H1 (cell line): ENCODE measurements at regions not wholly inside any gene's neighbourhood (a gene's known extent, or its start where the extent isn't known, plus 50 kb on each side); places are given as distances from the start of the nearest gene placed in this dataset.
A peak's percentile ranks its signal among the peaks of the same experiment; 100 is the strongest.

Experiments
- CTCF ChIA-PET: fragments of 300-600 bp; sonication (Branson Sonifier 250); formaldehyde crosslinking; loops from one replicate; lab custom pipeline; 2021; ENCODE audit not compliant: partially characterized antibody; lab: Charles Lee
- POLR2A ChIA-PET: fragments of 300-600 bp; sonication (Branson Sonifier 250); formaldehyde crosslinking; loops from one replicate; lab custom pipeline; 2021; ENCODE audit warnings: inconsistent platforms; ENCODE audit not compliant: partially characterized antibody; lab: Charles Lee
- DNase-seq, 2 experiments: peaks; one replicate each; pipeline versions ENCODE4 v3.0.0 to v3.0.0-alpha.2; 2010 to 2022; ENCODE audit warnings: low spot score in 2 of 2, low read depth in 1 of 2, mixed read lengths in 1 of 2
- FAIRE-seq: peaks from 2 replicates; lab custom pipeline; 2011; peaks lifted over from hg19 to GRCh38; lab: Jason Lieb, UNC
- H2AFZ ChIP-seq: 2 replicates; pipeline ENCODE4 v1.8.1; 2012; ENCODE audit warnings: low read length, inconsistent platforms
- H2AK5ac ChIP-seq: 2 replicates; pipeline ENCODE4 v1.6.1; 2013; ENCODE audit warnings: low read depth, low read length
- H2BK120ac ChIP-seq: replicated peaks from 2 replicates; pipeline ENCODE3; 2013; ENCODE audit warnings: low read depth, low read length, inconsistent platforms
- H2BK12ac ChIP-seq: 2 replicates; pipeline ENCODE4 v1.6.1; 2013; ENCODE audit warnings: low read depth, low read length
- H2BK15ac ChIP-seq: 2 replicates; pipeline ENCODE4 v1.6.1; 2013; ENCODE audit warnings: low read length
- H2BK20ac ChIP-seq: 2 replicates; pipeline ENCODE4 v1.6.1; 2013; ENCODE audit warnings: low read length
- H2BK5ac ChIP-seq: 2 replicates; pipeline ENCODE4 v1.6.1; 2013; ENCODE audit warnings: low read depth, low read length
- H3K14ac ChIP-seq: 2 replicates; pipeline ENCODE4 v1.6.1; 2013; ENCODE audit warnings: inconsistent platforms; ENCODE audit not compliant: insufficient read length
- H3K18ac ChIP-seq: 2 replicates; pipeline ENCODE4 v1.6.1; 2013; ENCODE audit warnings: low read length; ENCODE audit errors: extremely low read depth
- H3K23ac ChIP-seq: 2 replicates; pipeline ENCODE4 v1.6.1; 2013; ENCODE audit warnings: inconsistent platforms; ENCODE audit not compliant: insufficient read length
- H3K23me2 ChIP-seq: 2 replicates; pipeline ENCODE4 v1.6.1; 2013; ENCODE audit warnings: low read depth, low read length
- H3K27ac ChIP-seq: 2 replicates; pipeline ENCODE4 v1.6.1; 2011; ENCODE audit warnings: low read depth, low read length, inconsistent platforms
- H3K27me3 ChIP-seq, 4 experiments: replicated peaks in 1 of 4; 1 replicate in 1 of 4; 2 replicates in 3 of 4; pipeline versions ENCODE4 v1.6.1 to v1.8.1; 2011 to 2013; ENCODE audit warnings: low read length in 3 of 4, mild to moderate bottlenecking in 3 of 4, inconsistent platforms in 2 of 4, mixed read lengths in 2 of 4, moderate library complexity in 1 of 4; ENCODE audit not compliant: control insufficient read depth in 3 of 4, insufficient read depth in 3 of 4; ENCODE audit errors: extremely low read depth in 1 of 4
- H3K36me3 ChIP-seq, 4 experiments: 2 replicates each; pipeline versions ENCODE4 v1.6.1 to v1.8.1; 2011 to 2013; ENCODE audit warnings: mild to moderate bottlenecking in 4 of 4, low read length in 3 of 4, moderate library complexity in 2 of 4, control low read depth in 1 of 4, inconsistent platforms in 1 of 4; ENCODE audit not compliant: insufficient read depth in 4 of 4, control insufficient read depth in 2 of 4
- H3K4ac ChIP-seq: replicated peaks from 2 replicates; pipeline ENCODE3; 2013; ENCODE audit warnings: low read length, low read depth, mixed read lengths, inconsistent platforms; ENCODE audit not compliant: insufficient read length
- H3K4me1 ChIP-seq, 4 experiments: replicated peaks in 1 of 4; 1 replicate in 1 of 4; 2 replicates in 3 of 4; pipeline versions ENCODE4 v1.6.1 to v1.8.1; 2011 to 2013; ENCODE audit warnings: low read length in 3 of 4, inconsistent platforms in 2 of 4, mixed read lengths in 1 of 4; ENCODE audit not compliant: insufficient read depth in 4 of 4, control insufficient read depth in 3 of 4
- H3K4me2 ChIP-seq, 2 experiments: 2 replicates each; pipeline versions ENCODE4 v1.6.1 to v1.8.1; 2011 to 2013; ENCODE audit warnings: low read depth in 2 of 2, low read length in 2 of 2, control low read depth in 1 of 2, inconsistent platforms in 1 of 2, mild to moderate bottlenecking in 1 of 2; ENCODE audit not compliant: insufficient read depth in 1 of 2
- H3K4me3 ChIP-seq, 4 experiments: fragments of 200-600, 300-600 bp in 1 of 4; sonication (generic), shearing (Covaris generic), sonication (Bioruptor Twin) in 1 of 4; 2 replicates each; pipeline versions ENCODE4 v1.5.1 to v1.8.1; 2011 to 2016; ENCODE audit warnings: low read length in 4 of 4, low read depth in 3 of 4, control low read depth in 2 of 4, inconsistent platforms in 2 of 4, mild to moderate bottlenecking in 2 of 4, mixed read lengths in 1 of 4, moderate library complexity in 1 of 4; ENCODE audit not compliant: insufficient read depth in 2 of 4; ENCODE audit errors: extremely low read depth in 1 of 4
- H3K56ac ChIP-seq: replicated peaks from 2 replicates; pipeline ENCODE3; 2013; ENCODE audit warnings: low read depth, mild to moderate bottlenecking, mixed read lengths, low read length, inconsistent platforms; ENCODE audit not compliant: insufficient read length
- H3K79me1 ChIP-seq: 2 replicates; pipeline ENCODE4 v1.6.1; 2013; ENCODE audit warnings: low read depth, low read length, control low read depth
- H3K79me2 ChIP-seq, 2 experiments: 2 replicates each; pipeline versions ENCODE4 v1.6.1 to v1.8.1; 2012 to 2013; ENCODE audit warnings: low read length in 2 of 2, mild to moderate bottlenecking in 2 of 2, inconsistent platforms in 1 of 2; ENCODE audit not compliant: insufficient read depth in 2 of 2, control insufficient read depth in 1 of 2
- H3K9ac ChIP-seq, 4 experiments: replicated peaks in 1 of 4; 1 replicate in 1 of 4; 2 replicates in 3 of 4; pipeline versions ENCODE4 v1.6.1 to v1.8.1; 2011 to 2013; ENCODE audit warnings: low read depth in 3 of 4, low read length in 3 of 4, control low read depth in 2 of 4, mild to moderate bottlenecking in 2 of 4, moderate library complexity in 2 of 4, inconsistent platforms in 1 of 4; ENCODE audit errors: extremely low read depth in 1 of 4
- H3K9me3 ChIP-seq, 2 experiments: 2 replicates each; pipeline versions ENCODE4 v1.6.1 to v1.8.1; 2012 to 2013; ENCODE audit warnings: mild to moderate bottlenecking in 2 of 2, moderate library complexity in 2 of 2, control low read depth in 1 of 2, inconsistent platforms in 1 of 2, low read depth in 1 of 2, low read length in 1 of 2, mixed read lengths in 1 of 2; ENCODE audit not compliant: insufficient read depth in 2 of 2
- H4K20me1 ChIP-seq, 2 experiments: replicated peaks in 1 of 2; 2 replicates each; pipeline versions ENCODE3 to v1.8.1; 2011 to 2013; ENCODE audit warnings: inconsistent platforms in 2 of 2, low read length in 2 of 2, mild to moderate bottlenecking in 1 of 2; ENCODE audit not compliant: insufficient read depth in 2 of 2, control insufficient read depth in 1 of 2
- H4K5ac ChIP-seq: 2 replicates; pipeline ENCODE4 v1.6.1; 2013; ENCODE audit warnings: low read length, low read depth, mixed read lengths, inconsistent platforms; ENCODE audit not compliant: insufficient read length
- H4K8ac ChIP-seq: 2 replicates; pipeline ENCODE4 v1.8.0; 2013; ENCODE audit warnings: mild to moderate bottlenecking, moderate library complexity, low read length, inconsistent platforms; ENCODE audit not compliant: insufficient read depth; ENCODE audit errors: extremely low read depth
- H4K91ac ChIP-seq: replicated peaks from 2 replicates; pipeline ENCODE3; 2013; ENCODE audit warnings: low read length, mixed read lengths, inconsistent platforms; ENCODE audit not compliant: insufficient read length
- POLR2AphosphoS5 ChIP-seq: IDR thresholded peaks from 2 replicates; pipeline ENCODE4 v1.6.1; 2011; ENCODE audit warnings: low read depth, low read length
- SAP30 ChIP-seq: fragments of 300-600 bp; sonication (generic); IDR thresholded peaks from 2 replicates; pipeline ENCODE4 v1.7.1; 2012; ENCODE audit warnings: low read length, moderate library complexity, mild to moderate bottlenecking, inconsistent platforms; ENCODE audit not compliant: insufficient read depth, insufficient replicate concordance
- WGBS, 2 experiments: shearing (Covaris generic) in 1 of 2; methylation state at CpG; one replicate each; pipeline versions ENCODE4 v1.1.6 to v1.1.7; 2013 to 2015; ENCODE audit warnings: low lambda C conversion rate in 2 of 2, mixed read lengths in 2 of 2, inconsistent platforms in 1 of 2, low coverage in 1 of 2, missing lambda C conversion rate in 1 of 2; ENCODE audit not compliant: insufficient replicate concordance in 2 of 2, insufficient coverage in 1 of 2, insufficient read length in 1 of 2; ENCODE audit errors: extremely low coverage in 1 of 2, missing lambda C conversion rate in 1 of 2; 5-methylcytosine and 5-hydroxymethylcytosine counted together

DNA sequence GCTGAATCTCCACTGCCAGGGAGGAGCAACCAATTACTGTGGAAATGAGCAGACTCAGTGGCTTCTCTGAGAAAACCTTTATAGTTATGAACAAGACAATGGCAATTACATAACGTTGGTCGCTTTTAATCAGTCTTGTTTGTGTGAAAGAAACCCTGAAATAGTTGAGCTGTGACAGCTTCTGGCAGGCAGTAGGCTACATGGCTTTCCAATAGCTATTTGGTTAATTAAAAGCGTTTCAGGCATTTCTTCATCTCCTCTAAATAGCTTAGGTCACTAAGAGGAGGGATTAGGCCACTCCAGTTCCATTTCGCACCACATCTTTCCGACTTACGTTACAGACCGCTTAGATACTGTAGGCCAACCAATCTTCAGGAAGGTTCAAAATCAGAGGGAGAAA, 794.4 kb upstream of the ID2 start:
- peaks cover 16 to 74% of the 10 kb centered on the region in 2 experiments for H3K79me2 ChIP-seq

More for the DNA sequence above, 794.4 kb upstream of the ID2 start:
- Histone ChIP-seq H2BK15ac (no peak overlapping the region), H3K23ac (no peak overlapping the region), H4K91ac (no peak overlapping the region), H3K56ac (no peak overlapping the region), H2BK12ac (no peak overlapping the region), H4K5ac (no peak overlapping the region), H3K18ac (no peak overlapping the region), H3K4me1 (peaks cover 0 to 18% (median 6%) of the 10 kb centered on the region in 4 experiments; a peak in 3 of 7 replicates), H4K20me1 (no peaks in the 10 kb centered on the region), H2BK20ac (no peak overlapping the region), H3K14ac (no peak overlapping the region), H2AK5ac (no peak overlapping the region), H3K4me3 (no peak overlapping the region), H2BK120ac (no peak overlapping the region), H3K36me3 (peaks cover 0 to 68% (median 24%) of the 10 kb centered on the region in 4 experiments; a peak in 5 of 8 replicates), H3K79me1 (peaks cover 7% of the 10 kb centered on the region), H3K23me2 (no peaks in the 10 kb centered on the region), H3K27me3 (no peaks in the 10 kb centered on the region), H2AFZ (no peak overlapping the region), H2BK5ac (no peak overlapping the region; the same call in 1 of the 2 replicates), H3K27ac (no peak overlapping the region), H3K9ac (no peak overlapping the region), H3K4ac (no peak overlapping the region), H3K9me3 (peaks cover 0 to 4% of the 10 kb centered on the region in 2 experiments; a peak in 2 of 4 replicates), H4K8ac (no peak overlapping the region), H3K4me2 (0 out of 4 replicates have a peak overlapping the region, but pooled peaks of 1 of the 2 experiments have one; percentile 20)
- ChIA-PET POLR2A (interaction anchor here (0.7 to 10.2 kb wide), 9 partner anchors 6 to 460 kb away, joined by 3 to 106 read pairs (median 4); no protein-coding TSS in a partner anchor), CTCF (interaction anchor here (0.6 kb wide), 1 partner anchor 38 kb away, joined by 3 read pairs; no protein-coding TSS in a partner anchor)
- TF ChIP-seq SAP30 (no peak), POLR2AphosphoS5 (0 out of 2 replicates have a peak, but pooled peaks have one; percentile 11)
- FAIRE-seq: no peak
- DNase-seq: no peak
- WGBS, 2 experiments: 90% methylated on average over 7 of the region's 7 CpGs; no CpG with 5 or more reads in 1 of the 2 experiments
